Neuronal stem cell (in vitro differentiated cells): ENCODE measurements at regions not wholly inside any gene's neighbourhood (a gene's known extent, or its start where the extent isn't known, plus 50 kb on each side); places are given as distances from the start of the nearest gene placed in this dataset.

Experiments used
- DNase-seq: peaks from one replicate; pipeline ENCODE4 v3.0.0-alpha.2; 2013; ENCODE audit warnings: low spot score
- H2AFZ ChIP-seq: one replicate; pipeline ENCODE4 v1.6.1; 2013; ENCODE audit warnings: mild to moderate bottlenecking, low read length, inconsistent platforms
- H2AK5ac ChIP-seq: 2 replicates; pipeline ENCODE4 v1.6.1; 2013; ENCODE audit warnings: low read depth, mild to moderate bottlenecking, inconsistent platforms, low read length, moderate library complexity, mixed read lengths
- H2BK120ac ChIP-seq: 2 replicates; pipeline ENCODE4 v1.6.1; 2013; ENCODE audit warnings: low read depth, mild to moderate bottlenecking, inconsistent platforms, low read length, moderate library complexity, mixed read lengths
- H2BK12ac ChIP-seq: one replicate; pipeline ENCODE4 v1.6.1; 2013; ENCODE audit warnings: low read length, inconsistent platforms
- H2BK15ac ChIP-seq: 2 replicates; pipeline ENCODE4 v1.6.1; 2013; ENCODE audit warnings: mild to moderate bottlenecking, low read length, inconsistent platforms, mixed read lengths
- H2BK5ac ChIP-seq: one replicate; pipeline ENCODE4 v1.6.1; 2013; ENCODE audit warnings: inconsistent platforms, mild to moderate bottlenecking, low read length, moderate library complexity
- H3K14ac ChIP-seq: one replicate; pipeline ENCODE4 v1.6.1; 2013; ENCODE audit warnings: low read length, inconsistent platforms
- H3K18ac ChIP-seq: 2 replicates; pipeline ENCODE4 v1.6.1; 2013; ENCODE audit warnings: low read length, inconsistent platforms
- H3K23ac ChIP-seq: 2 replicates; pipeline ENCODE4 v1.6.1; 2013; ENCODE audit warnings: low read depth, mild to moderate bottlenecking, mixed read lengths, low read length, inconsistent platforms; ENCODE audit not compliant: poor library complexity
- H3K27ac ChIP-seq: replicated peaks from 3 replicates; pipeline ENCODE4 v1.5.1; 2013; ENCODE audit warnings: low read length, inconsistent platforms
- H3K27me3 ChIP-seq, 3 experiments: 2 replicates each; pipeline ENCODE4 v1.6.1; 2013; ENCODE audit warnings: low read length in 3 of 3, mild to moderate bottlenecking in 2 of 3, inconsistent platforms in 1 of 3, low read depth in 1 of 3, mixed read lengths in 1 of 3, moderate library complexity in 1 of 3; ENCODE audit not compliant: control insufficient read depth in 3 of 3, insufficient read depth in 3 of 3
- H3K36me3 ChIP-seq, 2 donors: replicated peaks in 1 of 2; 2 replicates each; pipeline ENCODE4 v1.6.1; 2013; ENCODE audit warnings: low read length in 2 of 2; ENCODE audit not compliant: control insufficient read depth in 2 of 2, insufficient read depth in 2 of 2
- H3K4ac ChIP-seq: 2 replicates; pipeline ENCODE4 v1.6.1; 2013; ENCODE audit warnings: inconsistent platforms, mild to moderate bottlenecking, low read length, moderate library complexity
- H3K4me1 ChIP-seq, 2 donors: 1 replicate in 1 of 2; 2 replicates in 1 of 2; pipeline ENCODE4 v1.6.1; 2013; ENCODE audit warnings: low read length in 2 of 2, low read depth in 1 of 2; ENCODE audit not compliant: control insufficient read depth in 2 of 2, insufficient read depth in 1 of 2
- H3K4me2 ChIP-seq: one replicate; pipeline ENCODE4 v1.6.1; 2013; ENCODE audit warnings: mild to moderate bottlenecking, low read length, inconsistent platforms; ENCODE audit not compliant: insufficient read depth, poor library complexity, severe bottlenecking
- H3K4me3 ChIP-seq, 2 donors: 2 replicates each; pipeline ENCODE4 v1.5.1; 2013; ENCODE audit warnings: low read length in 2 of 2, mild to moderate bottlenecking in 2 of 2, inconsistent platforms in 1 of 2, moderate library complexity in 1 of 2
- H3K79me1 ChIP-seq: one replicate; pipeline ENCODE4 v1.6.1; 2013; ENCODE audit warnings: low read depth, mild to moderate bottlenecking, inconsistent platforms, low read length, moderate library complexity
- H3K9ac ChIP-seq: one replicate; pipeline ENCODE4 v1.6.1; 2013; ENCODE audit warnings: mild to moderate bottlenecking, low read depth, low read length, inconsistent platforms; ENCODE audit not compliant: poor library complexity
- H3K9me3 ChIP-seq, 2 donors: replicated peaks in 1 of 2; 2 replicates each; pipeline versions ENCODE3 to v1.6.1; 2013; ENCODE audit warnings: low read length in 2 of 2, mild to moderate bottlenecking in 2 of 2, inconsistent platforms in 1 of 2, low read depth in 1 of 2, mixed read lengths in 1 of 2, moderate library complexity in 1 of 2; ENCODE audit not compliant: control insufficient read depth in 2 of 2, insufficient read depth in 1 of 2
- H4K8ac ChIP-seq: one replicate; pipeline ENCODE4 v1.6.1; 2013; ENCODE audit warnings: low read depth, mild to moderate bottlenecking, inconsistent platforms, low read length, moderate library complexity
- H4K91ac ChIP-seq: one replicate; pipeline ENCODE4 v1.6.1; 2013; ENCODE audit warnings: low read length, low read depth, mild to moderate bottlenecking, inconsistent platforms; ENCODE audit not compliant: poor library complexity
- WGBS, 2 donors: extraction: QIAGEN DNeasy Blood & Tissue Kit; methylation state at CpG; one replicate each; pipeline ENCODE4 v1.1.7; 2013; ENCODE audit warnings: missing lambda C conversion rate in 2 of 2, mixed read lengths in 1 of 2; ENCODE audit not compliant: insufficient read length in 2 of 2, insufficient replicate concordance in 1 of 2; ENCODE audit errors: extremely low coverage in 2 of 2; 5-methylcytosine and 5-hydroxymethylcytosine counted together

- Histone ChIP-seq H3K4ac (no peak overlapping the region), H3K18ac (no peak overlapping the region), H3K4me2 (no peak overlapping the region), H4K91ac (no peak overlapping the region), H3K27me3 (no peaks in the 10 kb centered on the region), H2AFZ (no peak overlapping the region), H3K9ac (no peak overlapping the region), H2AK5ac (no peak overlapping the region), H2BK12ac (no peak overlapping the region), H3K14ac (no peak overlapping the region), H3K36me3 (no peaks in the 10 kb centered on the region), H3K9me3 (no peaks in the 10 kb centered on the region), H3K79me1 (no peaks in the 10 kb centered on the region), H4K8ac (no peak overlapping the region), H3K27ac (no peak overlapping the region), H3K4me1 (no peaks in the 10 kb centered on the region), H2BK5ac (no peak overlapping the region), H3K23ac (no peak overlapping the region), H2BK120ac (no peak overlapping the region), H2BK15ac (no peak overlapping the region), H3K4me3 (no peak overlapping the region)
- DNase-seq = no peak
- no CpG with 5 or more reads among the region's 1 CpG for WGBS, 2 donors
Observed at GRCh38 chr2:145724311-145724898, 1204.5 kb upstream of the ZEB2 start.

GRCh38 chr2:145723872-145724271 lies 1204.0 kb upstream of the ZEB2 start:
- H4K8ac ChIP-seq = no peak overlapping the region
- H2BK15ac ChIP-seq = no peak overlapping the region
- no peak for DNase-seq
- H3K18ac ChIP-seq = no peak overlapping the region
- no peaks in the 10 kb centered on the region for H3K27me3 ChIP-seq
- H3K79me1 ChIP-seq = no peaks in the 10 kb centered on the region
- peak overlapping the region; percentile 6 for H2AFZ ChIP-seq
- no CpG with 5 or more reads among the region's 5 CpGs for WGBS, 2 donors
- no peak overlapping the region for H3K14ac ChIP-seq
- H2BK12ac ChIP-seq = no peak overlapping the region
- H3K27ac ChIP-seq = no peak overlapping the region
- H2BK5ac ChIP-seq = no peak overlapping the region
- no peak overlapping the region for H3K9ac ChIP-seq
- H3K36me3 ChIP-seq = no peaks in the 10 kb centered on the region
- H3K4me3 ChIP-seq = no peak overlapping the region
- H4K91ac ChIP-seq = no peak overlapping the region
- H3K4me1 ChIP-seq = no peaks in the 10 kb centered on the region
- no peak overlapping the region for H2BK120ac ChIP-seq
- H3K23ac ChIP-seq = no peak overlapping the region
- H2AK5ac ChIP-seq = no peak overlapping the region
- H3K4ac ChIP-seq = no peak overlapping the region
- H3K4me2 ChIP-seq = no peak overlapping the region
- no peaks in the 10 kb centered on the region for H3K9me3 ChIP-seq

- H3K4me1 ChIP-seq = no peaks in the 10 kb centered on the region
- no peak overlapping the region for H3K23ac ChIP-seq
- DNase-seq = no peak
- no peaks in the 10 kb centered on the region for H3K9me3 ChIP-seq
- no peak overlapping the region for H4K91ac ChIP-seq
- no peaks in the 10 kb centered on the region for H3K27me3 ChIP-seq
- no peak overlapping the region for H2BK15ac ChIP-seq
- H3K36me3 ChIP-seq = no peaks in the 10 kb centered on the region
- H2BK5ac ChIP-seq = no peak overlapping the region
- H2AFZ ChIP-seq = no peak overlapping the region
- H2AK5ac ChIP-seq = no peak overlapping the region
- H3K4me2 ChIP-seq = no peak overlapping the region
- H2BK120ac ChIP-seq = no peak overlapping the region
- H3K18ac ChIP-seq = no peak overlapping the region
- H4K8ac ChIP-seq = no peak overlapping the region
- H3K27ac ChIP-seq = no peak overlapping the region
- H3K9ac ChIP-seq = no peak overlapping the region
- no peak overlapping the region for H2BK12ac ChIP-seq
- no CpG with 5 or more reads among the region's 1 CpG for WGBS, 2 donors
- H3K14ac ChIP-seq = no peak overlapping the region
- H3K79me1 ChIP-seq = no peaks in the 10 kb centered on the region
- H3K4ac ChIP-seq = no peak overlapping the region
- no peak overlapping the region for H3K4me3 ChIP-seq
Observed at GRCh38 chr2:145721681-145722080, 1201.8 kb upstream of the ZEB2 start.

- Histone ChIP-seq H3K9me3 (no peaks in the 10 kb centered on the region), H3K18ac (no peak overlapping the region), H3K9ac (no peak overlapping the region), H2AFZ (no peak overlapping the region), H2BK12ac (no peak overlapping the region), H3K27me3 (no peaks in the 10 kb centered on the region), H4K91ac (no peak overlapping the region), H3K14ac (no peak overlapping the region), H3K4me2 (no peak overlapping the region), H3K27ac (no peak overlapping the region), H2BK5ac (no peak overlapping the region), H3K36me3 (no peaks in the 10 kb centered on the region), H2BK15ac (no peak overlapping the region), H3K4ac (no peak overlapping the region), H3K23ac (no peak overlapping the region), H3K4me1 (no peaks in the 10 kb centered on the region), H3K79me1 (no peaks in the 10 kb centered on the region), H2BK120ac (no peak overlapping the region), H3K4me3 (no peak overlapping the region), H2AK5ac (no peak overlapping the region), H4K8ac (no peak overlapping the region)
- no peak for DNase-seq
- WGBS, 2 donors = no CpG with 5 or more reads among the region's 2 CpGs
Observed at GRCh38 chr2:145715601-145716000, 1195.7 kb upstream of the ZEB2 start.
